Lung (tissue), 11 donors: ENCODE measurements at regions not wholly inside any gene's neighbourhood (a gene's known extent, or its start where the extent isn't known, plus 50 kb on each side); places are given as distances from the start of the nearest gene placed in this dataset.

Source experiments
- ATAC-seq: fragments of 200-7000 bp; cut with Tn5 transposase; one replicate; pipeline ENCODE4 v1.9.1; 2020; ENCODE audit warnings: moderate number of reproducible peaks; ENCODE audit not compliant: insufficient read depth, low FRiP score
- DNase-seq, 3 donors: peaks; one replicate each; pipeline ENCODE4 v3.0.0-alpha.2; 2013 to 2017
- H3K27ac ChIP-seq, 2 donors: one replicate each; pipeline ENCODE4 v1.5.1; 2013; ENCODE audit warnings: mild to moderate bottlenecking in 2 of 2, moderate library complexity in 2 of 2, control low read depth in 1 of 2, inconsistent platforms in 1 of 2, low read depth in 1 of 2, low read length in 1 of 2
- H3K27me3 ChIP-seq, 3 donors: one replicate each; pipeline ENCODE4 v1.5.1; 2013; ENCODE audit warnings: low read length in 2 of 3; ENCODE audit not compliant: control insufficient read depth in 3 of 3, insufficient read depth in 3 of 3
- H3K36me3 ChIP-seq, 4 donors: one replicate each; pipeline ENCODE4 v1.5.1; 2013; ENCODE audit warnings: low read length in 4 of 4, mild to moderate bottlenecking in 1 of 4, moderate library complexity in 1 of 4; ENCODE audit not compliant: control insufficient read depth in 4 of 4, insufficient read depth in 4 of 4
- H3K4me1 ChIP-seq, 5 donors: one replicate each; pipeline ENCODE4 v1.5.1; 2013; ENCODE audit warnings: low read length in 5 of 5, mild to moderate bottlenecking in 2 of 5, moderate library complexity in 1 of 5; ENCODE audit not compliant: control insufficient read depth in 5 of 5, insufficient read depth in 5 of 5
- H3K4me3 ChIP-seq: one replicate; pipeline ENCODE4 v1.5.1; 2013; ENCODE audit warnings: mild to moderate bottlenecking, control low read depth, moderate library complexity
- H3K9ac ChIP-seq, 2 donors: one replicate each; pipeline ENCODE4 v1.5.1; 2013; ENCODE audit warnings: low read length in 2 of 2, control low read depth in 1 of 2; ENCODE audit not compliant: insufficient read depth in 1 of 2
- H3K9me3 ChIP-seq, 4 donors: one replicate each; pipeline ENCODE4 v1.5.1; 2013; ENCODE audit warnings: low read length in 3 of 4, mild to moderate bottlenecking in 1 of 4, moderate library complexity in 1 of 4; ENCODE audit not compliant: control insufficient read depth in 4 of 4, insufficient read depth in 3 of 4
- CTCF ChIP-seq: IDR thresholded peaks from 2 replicates; pipeline ENCODE4 v1.5.1; 2012; ENCODE audit warnings: mild to moderate bottlenecking; ENCODE audit errors: control extremely low read depth, extremely low read depth
- WGBS, 2 donors: extraction: QIAGEN DNeasy Blood & Tissue Kit; methylation state at CpG; one replicate each; pipeline ENCODE4 v1.1.7; 2013; 5-methylcytosine and 5-hydroxymethylcytosine counted together
- donor health status: control.
- donor health status: control.
- donor health status: Bipolar disorder and iron deficiency.
- donor health status: healthy.
- donor health status: DM: yes; HTN: yes; CAD: no.

DNA sequence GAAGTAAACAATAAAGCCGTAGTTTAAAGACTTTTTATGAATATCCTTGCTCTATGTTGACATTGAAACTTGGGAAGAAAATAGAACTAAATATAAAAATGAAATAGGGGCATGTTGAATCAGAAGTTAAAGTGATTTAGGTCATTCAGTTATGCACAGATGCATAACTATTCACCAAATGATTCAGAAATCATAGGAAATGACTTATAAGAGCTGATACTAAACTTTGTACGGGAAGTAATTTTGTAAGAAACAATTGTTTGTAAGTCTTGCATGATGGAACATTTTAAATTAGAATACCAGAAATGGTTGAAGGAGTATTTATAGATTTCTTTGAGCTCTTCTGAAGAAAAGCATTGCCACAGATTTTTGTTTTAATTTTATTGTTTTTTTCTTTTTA, 246.5 kb downstream of the CPE start:
- no peak for TF ChIP-seq CTCF
- H3K4me1 ChIP-seq = no peaks in the 10 kb centered on the region

GRCh38 chr4:165626316-165626715, 246.7 kb upstream of the TLL1 start:
- H3K27ac ChIP-seq = no peak overlapping the region
- WGBS, 2 donors = 73 to 79% methylated on average over 4 of the region's 4 CpGs
- H3K4me1 ChIP-seq = no peaks in the 10 kb centered on the region
- H3K27me3 ChIP-seq = no peaks in the 10 kb centered on the region
- no peak for ATAC-seq
- no peak for DNase-seq
- no peak overlapping the region for H3K9ac ChIP-seq
- H3K4me3 ChIP-seq = no peak overlapping the region
- no peaks in the 10 kb centered on the region for H3K9me3 ChIP-seq
- H3K36me3 ChIP-seq = no peaks in the 10 kb centered on the region
- no peak for TF ChIP-seq CTCF

More for the DNA sequence above, 246.5 kb downstream of the CPE start:
- WGBS, 2 donors = 78 to 83% methylated on average over 2 of the region's 2 CpGs
- H3K27ac ChIP-seq = no peak overlapping the region
- H3K9ac ChIP-seq = no peak overlapping the region
- DNase-seq (no peak), ATAC-seq (no peak)
- no peak overlapping the region for H3K4me3 ChIP-seq
- H3K27me3 ChIP-seq = no peaks in the 10 kb centered on the region
- no peaks in the 10 kb centered on the region for H3K36me3 ChIP-seq
- H3K9me3 ChIP-seq = peaks cover 0 to under 1% (median 0%) of the 10 kb centered on the region in 4 donors

DNA sequence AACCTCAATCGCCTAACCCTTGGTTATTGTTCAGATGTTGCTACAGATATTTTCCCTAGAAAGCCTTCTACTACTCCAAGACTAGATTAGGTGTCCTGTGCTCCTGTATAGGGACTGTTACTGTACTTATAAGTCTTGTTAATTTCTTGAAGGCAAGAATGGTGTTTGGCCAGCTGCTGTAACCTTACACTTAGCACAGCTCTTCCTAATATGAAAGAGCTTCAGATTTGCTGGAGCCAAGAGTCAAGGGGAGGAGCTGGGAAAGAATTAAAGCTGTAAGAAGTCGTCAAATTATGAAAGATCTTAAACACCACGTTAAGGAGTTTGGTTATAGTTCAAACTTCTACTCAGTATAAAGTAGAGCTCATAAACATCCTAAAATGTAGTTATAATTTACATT, 245.9 kb upstream of the TLL1 start:
- no peak for TF ChIP-seq CTCF
- ATAC-seq = no peak
- H3K4me1 ChIP-seq = no peaks in the 10 kb centered on the region

DNA sequence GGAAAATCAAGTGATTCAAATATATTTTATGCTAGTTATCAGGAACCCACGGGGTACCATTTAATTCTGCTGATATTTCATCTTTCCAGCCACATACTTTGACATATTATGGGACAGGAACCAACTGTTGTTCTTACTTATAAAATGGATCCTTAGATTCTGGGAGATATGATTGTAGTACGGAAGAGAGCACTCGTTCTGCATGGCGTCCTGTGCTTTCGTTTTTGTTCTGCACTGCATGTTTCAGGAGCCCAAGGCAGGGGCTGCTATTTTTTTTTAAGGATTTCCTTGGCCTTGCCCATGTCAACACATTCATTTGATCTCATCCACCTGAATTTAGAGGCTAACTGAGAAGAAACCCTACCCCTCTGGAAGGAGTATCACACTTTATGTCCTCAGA, 245.5 kb upstream of the TLL1 start:
- ATAC-seq (no peak), DNase-seq (no peak)
- TF ChIP-seq CTCF = no peak
- no peak overlapping the region for H3K27ac ChIP-seq
- 64 to 71% methylated on average over 5 of the region's 5 CpGs for WGBS, 2 donors
- H3K36me3 ChIP-seq = no peaks in the 10 kb centered on the region
- H3K4me3 ChIP-seq = no peak overlapping the region
- no peaks in the 10 kb centered on the region for H3K9me3 ChIP-seq
- H3K9ac ChIP-seq = no peak overlapping the region
- H3K27me3 ChIP-seq = no peaks in the 10 kb centered on the region
- no peaks in the 10 kb centered on the region for H3K4me1 ChIP-seq

More for the DNA sequence above, 245.9 kb upstream of the TLL1 start:
- Histone ChIP-seq H3K9me3 (no peaks in the 10 kb centered on the region), H3K27ac (no peak overlapping the region), H3K36me3 (no peaks in the 10 kb centered on the region), H3K9ac (no peak overlapping the region), H3K4me3 (no peak overlapping the region), H3K27me3 (no peaks in the 10 kb centered on the region)
- no peak for DNase-seq
- 50 to 71% methylated on average over 3 of the region's 3 CpGs for WGBS, 2 donors
